Common myeloid progenitor, CD34-positive (primary cell): ENCODE measurements at regions not wholly inside any gene's neighbourhood (a gene's known extent, or its start where the extent isn't known, plus 50 kb on each side); places are given as distances from the start of the nearest gene placed in this dataset.

Experiments used
- CTCF ChIA-PET: fragments of 350-600 bp; sonication (Branson Sonifier 250); formaldehyde crosslinking; loops from one replicate; lab custom pipeline; 2021; ENCODE audit warnings: antibody characterized with exemption; lab: Charles Lee
- POLR2A ChIA-PET: fragments of 350-600 bp; sonication (Branson Sonifier 250); formaldehyde crosslinking; loops from one replicate; lab custom pipeline; 2021; ENCODE audit warnings: antibody characterized with exemption; lab: Charles Lee
- DNase-seq, 3 donors: peaks; one replicate each; pipeline versions ENCODE4 v3.0.0 to v3.0.0-alpha.2; 2013
- H3K27ac ChIP-seq, 2 experiments: 1 replicate in 1 of 2; 2 replicates in 1 of 2; pipeline ENCODE4 v1.7.0; 2013; ENCODE audit warnings: inconsistent platforms in 2 of 2, low read length in 2 of 2, mild to moderate bottlenecking in 2 of 2, low read depth in 1 of 2, moderate library complexity in 1 of 2; ENCODE audit not compliant: severe bottlenecking in 2 of 2, insufficient read depth in 1 of 2, poor library complexity in 1 of 2
- H3K27me3 ChIP-seq, 5 experiments: replicated peaks in 2 of 5; 1 replicate in 3 of 5; 2 replicates in 2 of 5; pipeline versions ENCODE4 v1.6.1 to v1.7.0; 2013; ENCODE audit warnings: low read length in 4 of 5, mild to moderate bottlenecking in 2 of 5, moderate library complexity in 2 of 5, inconsistent platforms in 1 of 5; ENCODE audit not compliant: insufficient read depth in 5 of 5, control insufficient read depth in 4 of 5
- H3K36me3 ChIP-seq, 4 experiments: 1 replicate in 2 of 4; 2 replicates in 2 of 4; pipeline versions ENCODE4 v1.6.1 to v1.7.0; 2013; ENCODE audit warnings: low read length in 3 of 4, control low read depth in 1 of 4, mild to moderate bottlenecking in 1 of 4; ENCODE audit not compliant: control insufficient read depth in 4 of 4, insufficient read depth in 4 of 4
- H3K4me1 ChIP-seq, 4 experiments: 1 replicate in 3 of 4; 2 replicates in 1 of 4; pipeline versions ENCODE4 v1.6.1 to v1.7.1; 2013; ENCODE audit warnings: low read length in 3 of 4, mild to moderate bottlenecking in 3 of 4, control low read depth in 1 of 4, inconsistent platforms in 1 of 4, moderate library complexity in 1 of 4; ENCODE audit not compliant: control insufficient read depth in 4 of 4, insufficient read depth in 4 of 4; ENCODE audit errors: control extremely low read depth in 1 of 4
- H3K4me3 ChIP-seq, 7 experiments: 1 replicate in 4 of 7; 2 replicates in 3 of 7; pipeline versions ENCODE4 v1.5.1 to v1.7.0; 2013; ENCODE audit warnings: mild to moderate bottlenecking in 7 of 7, low read length in 6 of 7, moderate library complexity in 6 of 7, inconsistent platforms in 2 of 7, low read depth in 2 of 7, control low read depth in 1 of 7; ENCODE audit not compliant: insufficient read depth in 4 of 7, control insufficient read depth in 1 of 7; ENCODE audit errors: extremely low read depth in 1 of 7
- H3K9me3 ChIP-seq, 5 experiments: 1 replicate in 4 of 5; 2 replicates in 1 of 5; pipeline versions ENCODE4 v1.6.1 to v1.7.1; 2013; ENCODE audit warnings: low read length in 4 of 5, mild to moderate bottlenecking in 2 of 5, inconsistent platforms in 1 of 5, low read depth in 1 of 5, moderate library complexity in 1 of 5; ENCODE audit not compliant: control insufficient read depth in 4 of 5, insufficient read depth in 2 of 5; ENCODE audit errors: control extremely low read depth in 1 of 5
- WGBS: methylation state at CpG from one replicate; pipeline ENCODE4 v1.1.5; 2013; ENCODE audit not compliant: insufficient coverage; 5-methylcytosine and 5-hydroxymethylcytosine counted together

GRCh38 chr6:6525933-6526332, 62.6 kb upstream of the LY86 start:
- Histone ChIP-seq H3K27me3 (peaks cover 2 to 16% (median 4%) of the 10 kb centered on the region in 5 experiments), H3K4me3 (no peak overlapping the region), H3K9me3 (peaks cover 0 to 10% (median 3%) of the 10 kb centered on the region in 5 experiments), H3K27ac (no peak overlapping the region), H3K36me3 (no peaks in the 10 kb centered on the region), H3K4me1 (no peaks in the 10 kb centered on the region)
- WGBS = no CpG with 5 or more reads among the region's 2 CpGs
- ChIA-PET POLR2A (no interaction called here), CTCF (interaction anchor here (0.8 to 3.0 kb wide), 3 partner anchors 10 to 38 kb away, joined by 3 to 11 read pairs (median 4); no protein-coding TSS in a partner anchor)
- DNase-seq = no peak

GRCh38 chr6:6529275-6529674, 59.2 kb upstream of the LY86 start:
- Histone ChIP-seq H3K4me3 (no peak overlapping the region), H3K36me3 (no peaks in the 10 kb centered on the region), H3K9me3 (peaks cover 0 to 10% (median 3%) of the 10 kb centered on the region in 5 experiments), H3K27me3 (peaks cover 0 to 8% (median 3%) of the 10 kb centered on the region in 5 experiments), H3K4me1 (no peaks in the 10 kb centered on the region), H3K27ac (no peak overlapping the region)
- WGBS = 79% methylated on average over 2 of the region's 3 CpGs
- no peak for DNase-seq
- POLR2A ChIA-PET = no interaction called here
- CTCF ChIA-PET = interaction anchor here (0.8 kb wide), 1 partner anchor 10 kb away, joined by 3 read pairs; no protein-coding TSS in a partner anchor

GRCh38 chr6:6533176-6533575, 55.3 kb upstream of the LY86 start:
- Histone ChIP-seq H3K9me3 (peaks cover 0 to 8% (median 2%) of the 10 kb centered on the region in 5 experiments), H3K36me3 (no peaks in the 10 kb centered on the region), H3K27ac (no peak overlapping the region), H3K4me3 (no peak overlapping the region), H3K27me3 (peaks cover 0 to 9% (median 3%) of the 10 kb centered on the region in 5 experiments), H3K4me1 (peaks cover 0 to under 1% (median 0%) of the 10 kb centered on the region in 4 experiments)
- CTCF ChIA-PET = interaction anchor here (3.5 kb wide), 1 partner anchor 14 kb away, joined by 12 read pairs; no protein-coding TSS in a partner anchor
- 100% methylated on average over 1 of the region's 3 CpGs for WGBS
- no peak for DNase-seq
- POLR2A ChIA-PET = no interaction called here

GRCh38 chr6:6534399-6534798, 54.1 kb upstream of the LY86 start:
- ChIA-PET CTCF (interaction anchor here (2.8 kb wide), 1 partner anchor 13 kb away, joined by 10 read pairs; no protein-coding TSS in a partner anchor), POLR2A (interaction anchor here (0.6 kb wide), 1 partner anchor 45 kb away, joined by 3 read pairs; no protein-coding TSS in a partner anchor)
- DNase-seq = no peak
- Histone ChIP-seq H3K36me3 (no peaks in the 10 kb centered on the region), H3K27me3 (peaks cover 0 to 11% (median 5%) of the 10 kb centered on the region in 5 experiments), H3K4me3 (no peak overlapping the region), H3K9me3 (peaks cover 0 to 8% (median 2%) of the 10 kb centered on the region in 5 experiments), H3K27ac (no peak overlapping the region), H3K4me1 (peaks cover 0 to 2% (median 0%) of the 10 kb centered on the region in 4 experiments)
- 96% methylated on average over 14 of the region's 16 CpGs for WGBS

GRCh38 chr6:6537488-6538260, 50.8 kb upstream of the LY86 start:
- ChIA-PET CTCF (no interaction called here), POLR2A (no interaction called here)
- no peak for DNase-seq
- Histone ChIP-seq H3K4me1 (peaks cover 0 to 2% (median 0%) of the 10 kb centered on the region in 4 experiments), H3K27ac (no peak overlapping the region), H3K36me3 (no peaks in the 10 kb centered on the region), H3K4me3 (no peak overlapping the region), H3K27me3 (peaks cover 3 to 10% (median 6%) of the 10 kb centered on the region in 5 experiments), H3K9me3 (peaks cover 0 to 4% (median 2%) of the 10 kb centered on the region in 5 experiments)
- WGBS = no CpG with 5 or more reads among the region's 1 CpG

- H3K9me3 ChIP-seq = peaks cover 0 to 7% (median 2%) of the 10 kb centered on the region in 5 experiments
- no peak overlapping the region for H3K4me3 ChIP-seq
- ChIA-PET POLR2A (no interaction called here), CTCF (no interaction called here)
- 67% methylated on average over 2 of the region's 4 CpGs for WGBS
- peaks cover 0 to 2% (median 0%) of the 10 kb centered on the region in 4 experiments for H3K4me1 ChIP-seq
- H3K27ac ChIP-seq = no peak overlapping the region
- DNase-seq = no peak
- H3K27me3 ChIP-seq = peaks cover 3 to 16% (median 6%) of the 10 kb centered on the region in 5 experiments
- no peaks in the 10 kb centered on the region for H3K36me3 ChIP-seq
These were observed 50.3 kb upstream of the LY86 start for GRCh38 chr6:6538261-6538660.
